GM12891 (cell line): ENCODE measurements at regions not wholly inside any gene's neighbourhood (a gene's known extent, or its start where the extent isn't known, plus 50 kb on each side); places are given as distances from the start of the nearest gene placed in this dataset.

Experiments used
- DNase-seq: peaks from one replicate; pipeline ENCODE4 v3.0.0; 2011; ENCODE audit warnings: low spot score; ENCODE audit not compliant: insufficient read length
- FAIRE-seq: peaks from 2 replicates; lab custom pipeline; 2011; peaks lifted over from hg19 to GRCh38; lab: Jason Lieb, UNC
- PAX5 ChIP-seq: IDR thresholded peaks from 2 replicates; pipeline ENCODE4 v1.6.1; 2011; ENCODE audit warnings: low read length, moderate library complexity, mild to moderate bottlenecking; ENCODE audit not compliant: insufficient read depth, severe bottlenecking
- POLR2A ChIP-seq: IDR thresholded peaks from 2 replicates; pipeline ENCODE4 v1.6.1; 2011; ENCODE audit warnings: low read depth, low read length, control low read depth
- POLR2AphosphoS5 ChIP-seq: IDR thresholded peaks from 2 replicates; pipeline ENCODE4 v1.6.1; 2011; ENCODE audit warnings: low read depth, low read length, control low read depth
- POU2F2 ChIP-seq: IDR thresholded peaks from 2 replicates; pipeline ENCODE4 v1.6.1; 2011; ENCODE audit warnings: low read depth, mild to moderate bottlenecking, control low read depth, low read length, moderate library complexity
- SPI1 ChIP-seq: IDR thresholded peaks from 2 replicates; pipeline ENCODE4 v1.6.1; 2011; ENCODE audit warnings: low read depth, low read length, control low read depth
- TAF1 ChIP-seq: IDR thresholded peaks from 2 replicates; pipeline ENCODE4 v1.6.1; 2011; ENCODE audit warnings: low read depth, low read length, control low read depth

DNA sequence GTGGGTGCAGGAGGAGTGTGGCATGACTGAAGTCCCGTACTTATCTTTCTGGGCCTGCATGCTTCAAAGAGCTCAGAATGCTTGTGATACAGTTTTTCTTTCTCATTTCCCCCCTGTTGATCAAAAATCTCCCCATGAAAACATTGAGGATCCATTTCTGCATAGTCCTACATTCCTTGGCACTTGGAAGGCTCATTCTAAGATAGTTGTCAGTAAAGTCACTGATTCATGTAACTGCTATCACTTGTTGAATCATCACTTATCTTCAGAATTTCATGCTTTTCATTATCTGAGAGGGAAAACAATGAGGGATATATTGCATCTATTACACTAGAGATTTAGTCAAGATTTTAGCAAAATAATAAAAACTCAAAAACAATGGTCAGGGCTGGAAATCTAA lies 1953.1 kb upstream of the CDH6 start:
- FAIRE-seq (no peak), DNase-seq (no peak)
- no peak for TF ChIP-seq TAF1
- TF ChIP-seq POLR2A = no peak
- TF ChIP-seq PAX5 = no peak
- no peak for TF ChIP-seq SPI1
- no peak for TF ChIP-seq POU2F2
- TF ChIP-seq POLR2AphosphoS5 = no peak

DNA sequence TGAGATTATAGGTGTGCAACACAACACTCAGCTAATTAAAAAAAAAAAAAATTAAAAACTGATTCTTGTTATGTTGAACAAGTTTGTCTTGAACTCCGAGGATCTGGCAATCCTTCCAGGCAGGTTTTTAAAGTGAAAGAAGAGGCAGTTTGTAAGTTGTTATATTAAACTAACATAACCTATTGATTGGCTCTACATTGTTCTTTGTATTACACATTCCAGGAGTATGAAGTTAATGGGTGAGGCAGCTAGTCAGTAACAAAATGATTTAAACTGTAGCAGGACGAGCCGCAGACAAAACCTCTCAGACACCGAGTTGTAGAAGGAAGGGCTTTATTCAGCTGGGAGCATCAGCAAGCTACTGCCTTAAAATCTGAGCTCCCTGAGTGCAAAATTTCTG lies 1953.9 kb upstream of the CDH6 start:
- no peak for DNase-seq
- no peak for FAIRE-seq
- TF ChIP-seq TAF1 (no peak), POU2F2 (no peak), POLR2AphosphoS5 (no peak), POLR2A (no peak), PAX5 (no peak), SPI1 (no peak)

DNA sequence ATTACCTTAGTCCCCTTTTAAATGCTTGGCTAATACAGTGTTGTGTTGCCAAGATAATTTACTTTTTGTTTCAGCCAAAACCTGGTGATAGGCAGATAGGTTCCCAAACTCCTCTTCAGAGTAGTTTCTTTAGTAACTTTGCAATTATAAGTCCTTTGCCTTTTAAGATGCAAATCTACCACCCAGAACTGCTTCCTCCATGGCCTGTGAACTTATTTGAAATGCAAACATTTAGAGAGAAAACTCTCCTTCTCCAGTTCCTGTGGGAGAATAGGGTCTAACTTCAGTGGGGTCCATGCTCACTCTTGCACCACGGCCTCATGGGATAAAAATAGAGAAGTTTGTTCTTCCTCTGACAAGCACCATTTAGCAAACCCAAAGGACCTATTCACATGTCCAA lies 1955.4 kb upstream of the CDH6 start:
- DNase-seq = no peak
- FAIRE-seq = no peak
- TF ChIP-seq TAF1 = no peak
- TF ChIP-seq POU2F2 = no peak
- no peak for TF ChIP-seq POLR2A
- no peak for TF ChIP-seq PAX5
- no peak for TF ChIP-seq POLR2AphosphoS5
- TF ChIP-seq SPI1 = no peak

DNA sequence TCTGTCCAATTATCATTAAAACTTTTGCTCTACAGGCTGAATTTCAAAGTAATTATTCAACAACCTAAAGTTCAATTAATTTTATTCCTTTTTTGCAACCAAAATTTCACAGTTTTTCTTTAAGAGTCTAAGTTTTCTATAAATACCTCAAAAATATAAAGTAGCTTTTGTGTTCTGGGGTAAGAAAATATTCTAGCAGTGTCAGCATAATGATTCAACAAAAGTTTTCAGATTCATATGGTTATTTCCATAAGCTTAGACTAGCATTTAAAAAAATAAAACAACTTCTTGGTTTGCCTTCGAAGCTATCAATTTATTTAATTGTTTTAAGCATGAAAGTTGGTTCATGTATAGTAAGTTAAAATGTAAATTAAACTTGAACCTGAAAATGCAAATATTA lies 1962.3 kb upstream of the CDH6 start:
- DNase-seq = no peak
- TF ChIP-seq TAF1 (no peak), SPI1 (no peak), PAX5 (no peak), POU2F2 (no peak), POLR2A (no peak), POLR2AphosphoS5 (no peak)
- no peak for FAIRE-seq

DNA sequence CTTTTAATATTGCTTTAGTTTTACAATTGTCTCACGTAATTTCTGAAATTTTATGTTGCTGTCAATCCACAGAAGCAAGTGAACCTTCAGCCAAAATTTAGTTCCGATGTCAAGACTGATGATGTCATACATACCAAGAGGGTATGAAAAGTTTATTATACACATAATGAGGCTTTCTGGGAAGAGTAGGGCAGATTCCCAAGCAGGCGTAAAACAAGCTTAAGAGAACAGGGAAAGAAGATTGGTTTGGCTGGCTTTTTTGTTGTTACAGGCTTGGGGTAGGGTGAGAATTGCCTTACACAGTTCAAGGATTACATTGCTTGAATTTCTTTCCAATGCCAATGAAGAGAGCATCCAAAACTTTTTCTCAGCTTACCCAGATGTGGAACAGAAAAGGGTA lies 1962.9 kb upstream of the CDH6 start:
- DNase-seq (no peak), FAIRE-seq (no peak)
- TF ChIP-seq POLR2A (no peak), POLR2AphosphoS5 (no peak), TAF1 (no peak), SPI1 (no peak), PAX5 (no peak), POU2F2 (no peak)

DNA sequence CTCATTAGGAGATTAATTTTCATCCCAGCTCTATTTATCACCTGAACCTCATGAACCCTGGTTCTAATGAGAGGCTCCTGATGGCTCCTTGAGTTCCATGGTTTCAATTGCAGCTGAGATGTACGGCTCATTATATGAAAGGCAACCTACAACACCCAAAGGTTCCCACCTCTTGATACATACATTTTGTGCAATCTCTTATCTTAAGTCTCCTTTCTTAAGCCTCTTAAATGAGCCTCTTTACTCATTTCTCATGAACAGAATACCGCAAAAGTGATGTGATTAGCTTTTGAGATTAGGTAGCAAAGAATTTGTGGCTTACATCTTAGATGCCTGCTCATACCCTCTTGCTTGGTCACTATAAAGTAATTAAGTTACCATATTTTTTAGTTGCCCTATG lies 1964.0 kb upstream of the CDH6 start:
- DNase-seq = no peak
- TF ChIP-seq POLR2A (no peak), POU2F2 (no peak)
- no peak for FAIRE-seq

DNA sequence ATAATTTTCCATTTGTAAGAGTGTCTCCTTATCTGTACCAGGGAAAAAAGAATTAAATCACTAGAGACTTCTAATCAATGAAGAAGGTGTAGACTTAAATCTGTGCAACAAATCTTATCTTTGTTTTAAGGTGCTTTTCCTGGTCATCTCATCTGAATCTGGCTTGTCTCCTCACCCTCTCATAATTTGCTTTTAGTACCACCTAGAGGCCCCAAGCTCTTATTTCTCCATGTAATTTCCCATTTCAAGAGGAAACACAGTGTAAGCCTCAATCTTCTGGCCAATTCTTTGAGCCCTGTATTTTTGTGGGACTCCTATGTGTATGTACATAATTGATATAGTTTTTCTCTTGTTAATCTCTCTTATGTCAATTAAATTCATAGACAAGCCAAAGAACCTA lies 1975.3 kb upstream of the CDH6 start:
- no peak for DNase-seq
- no peak for FAIRE-seq
- TF ChIP-seq PAX5 (no peak), POLR2AphosphoS5 (no peak), TAF1 (no peak), SPI1 (no peak), POLR2A (no peak), POU2F2 (no peak)

DNA sequence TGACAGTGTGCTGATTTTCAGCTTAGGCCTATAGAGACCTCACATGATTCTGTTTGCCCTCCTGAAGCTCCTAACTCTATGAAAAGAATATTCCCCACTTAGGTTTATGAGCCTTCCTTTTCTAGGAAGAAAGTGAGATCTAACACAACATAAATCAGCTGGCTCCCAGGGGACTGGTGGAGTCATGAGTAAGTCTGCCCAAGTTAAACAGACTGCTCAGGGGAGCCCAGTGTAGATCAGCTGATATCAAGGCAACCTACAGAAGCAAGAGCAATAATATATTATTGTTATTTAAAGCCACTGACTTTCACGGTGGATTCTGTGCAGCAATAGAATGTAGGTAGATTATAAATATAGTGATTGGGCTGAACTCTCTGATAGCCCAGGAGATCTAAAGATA lies 1978.6 kb upstream of the CDH6 start:
- DNase-seq (no peak), FAIRE-seq (no peak)
- no peak for TF ChIP-seq PAX5
- no peak for TF ChIP-seq SPI1
- TF ChIP-seq POLR2AphosphoS5 = no peak
- TF ChIP-seq POU2F2 = no peak
- TF ChIP-seq POLR2A = no peak
- TF ChIP-seq TAF1 = no peak

DNA sequence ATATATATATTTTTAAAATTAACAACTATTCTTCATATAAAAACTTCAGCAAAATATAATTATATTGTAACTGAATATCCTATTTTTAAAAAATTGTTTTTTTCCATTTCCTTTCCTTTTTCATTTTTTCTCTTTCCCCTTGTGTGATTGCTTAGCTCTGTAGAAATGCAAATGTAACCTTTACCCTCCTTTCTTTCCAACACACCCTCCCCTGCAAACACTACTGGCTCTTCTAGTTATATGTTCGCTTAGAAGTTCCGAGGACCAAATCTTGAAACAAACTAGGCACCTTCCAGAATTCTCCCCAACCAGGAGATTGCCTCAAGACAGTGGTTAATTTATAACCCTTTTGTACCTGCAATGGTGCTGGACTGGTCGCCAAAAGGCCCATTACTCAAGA lies 1980.0 kb upstream of the CDH6 start:
- FAIRE-seq = no peak
- no peak for TF ChIP-seq PAX5
- TF ChIP-seq POU2F2 = no peak
- TF ChIP-seq POLR2A = no peak
- TF ChIP-seq TAF1 = no peak
- TF ChIP-seq SPI1 = no peak
- TF ChIP-seq POLR2AphosphoS5 = no peak

DNA sequence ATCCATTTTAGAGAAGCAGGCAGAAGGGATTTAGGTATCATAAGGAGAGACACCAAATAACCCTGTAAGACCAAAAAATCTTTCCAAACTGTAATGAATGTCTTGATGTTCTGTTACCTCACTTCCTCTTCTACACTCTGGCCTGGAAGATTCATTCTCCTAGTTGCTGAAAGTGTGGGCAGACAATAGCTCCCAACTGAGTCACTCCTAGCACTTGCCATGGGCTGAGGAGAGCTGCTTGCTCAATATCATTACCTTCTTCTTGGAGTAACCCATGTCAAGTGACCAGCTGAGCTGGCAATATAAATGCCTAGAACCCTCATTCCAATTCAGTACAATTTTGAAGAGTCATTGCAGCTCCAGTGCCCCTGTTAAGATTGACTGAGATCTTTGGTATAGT lies 1985.5 kb upstream of the CDH6 start:
- FAIRE-seq (no peak), DNase-seq (no peak)
- TF ChIP-seq POLR2AphosphoS5 = no peak
- no peak for TF ChIP-seq PAX5
- no peak for TF ChIP-seq POLR2A
- TF ChIP-seq SPI1 = no peak
- TF ChIP-seq POU2F2 = no peak
- no peak for TF ChIP-seq TAF1

More for the DNA sequence above, 1980.0 kb upstream of the CDH6 start:
- no peak for DNase-seq
